ENCODE measurements at regions not wholly inside any gene's neighbourhood (a gene's known extent, or its start where the extent isn't known, plus 50 kb on each side); places are given as distances from the start of the nearest gene placed in this dataset.

DNA sequence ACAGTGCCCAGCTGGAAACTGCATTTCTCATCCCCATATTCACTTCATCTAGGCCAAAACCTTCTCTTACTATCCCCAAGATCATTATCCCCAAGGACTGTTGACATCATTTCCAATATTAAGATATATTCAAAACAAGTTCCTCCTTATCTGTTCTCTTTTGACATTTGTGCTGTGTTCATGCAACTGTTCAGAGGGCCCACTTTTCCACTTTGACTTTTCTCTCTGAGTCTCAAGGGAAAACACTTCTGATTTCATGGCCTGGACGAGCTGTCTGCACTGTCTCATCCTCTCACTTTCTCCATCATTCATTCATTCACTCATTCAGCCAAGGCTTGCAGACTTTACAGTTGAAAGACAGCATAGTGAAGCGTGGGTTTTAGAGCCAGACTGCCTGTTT is 173.7 kb upstream of the DAPK1 start:
- TF ChIP-seq, protein P1, sequence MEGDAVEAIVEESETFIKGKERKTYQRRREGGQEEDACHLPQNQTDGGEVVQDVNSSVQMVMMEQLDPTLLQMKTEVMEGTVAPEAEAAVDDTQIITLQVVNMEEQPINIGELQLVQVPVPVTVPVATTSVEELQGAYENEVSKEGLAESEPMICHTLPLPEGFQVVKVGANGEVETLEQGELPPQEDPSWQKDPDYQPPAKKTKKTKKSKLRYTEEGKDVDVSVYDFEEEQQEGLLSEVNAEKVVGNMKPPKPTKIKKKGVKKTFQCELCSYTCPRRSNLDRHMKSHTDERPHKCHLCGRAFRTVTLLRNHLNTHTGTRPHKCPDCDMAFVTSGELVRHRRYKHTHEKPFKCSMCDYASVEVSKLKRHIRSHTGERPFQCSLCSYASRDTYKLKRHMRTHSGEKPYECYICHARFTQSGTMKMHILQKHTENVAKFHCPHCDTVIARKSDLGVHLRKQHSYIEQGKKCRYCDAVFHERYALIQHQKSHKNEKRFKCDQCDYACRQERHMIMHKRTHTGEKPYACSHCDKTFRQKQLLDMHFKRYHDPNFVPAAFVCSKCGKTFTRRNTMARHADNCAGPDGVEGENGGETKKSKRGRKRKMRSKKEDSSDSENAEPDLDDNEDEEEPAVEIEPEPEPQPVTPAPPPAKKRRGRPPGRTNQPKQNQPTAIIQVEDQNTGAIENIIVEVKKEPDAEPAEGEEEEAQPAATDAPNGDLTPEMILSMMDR (IDR thresholded peaks at IDR 0.05; ENCODE audit: insufficient read depth, low read length) = no peak
- TF ChIP-seq POLR2AphosphoS5 (IDR thresholded peaks at IDR 0.05; ENCODE audit: low read depth) (no peak), GABPA (IDR thresholded peaks at IDR 0.05; ENCODE audit: low read depth) (no peak)
- TF ChIP-seq, protein P2, sequence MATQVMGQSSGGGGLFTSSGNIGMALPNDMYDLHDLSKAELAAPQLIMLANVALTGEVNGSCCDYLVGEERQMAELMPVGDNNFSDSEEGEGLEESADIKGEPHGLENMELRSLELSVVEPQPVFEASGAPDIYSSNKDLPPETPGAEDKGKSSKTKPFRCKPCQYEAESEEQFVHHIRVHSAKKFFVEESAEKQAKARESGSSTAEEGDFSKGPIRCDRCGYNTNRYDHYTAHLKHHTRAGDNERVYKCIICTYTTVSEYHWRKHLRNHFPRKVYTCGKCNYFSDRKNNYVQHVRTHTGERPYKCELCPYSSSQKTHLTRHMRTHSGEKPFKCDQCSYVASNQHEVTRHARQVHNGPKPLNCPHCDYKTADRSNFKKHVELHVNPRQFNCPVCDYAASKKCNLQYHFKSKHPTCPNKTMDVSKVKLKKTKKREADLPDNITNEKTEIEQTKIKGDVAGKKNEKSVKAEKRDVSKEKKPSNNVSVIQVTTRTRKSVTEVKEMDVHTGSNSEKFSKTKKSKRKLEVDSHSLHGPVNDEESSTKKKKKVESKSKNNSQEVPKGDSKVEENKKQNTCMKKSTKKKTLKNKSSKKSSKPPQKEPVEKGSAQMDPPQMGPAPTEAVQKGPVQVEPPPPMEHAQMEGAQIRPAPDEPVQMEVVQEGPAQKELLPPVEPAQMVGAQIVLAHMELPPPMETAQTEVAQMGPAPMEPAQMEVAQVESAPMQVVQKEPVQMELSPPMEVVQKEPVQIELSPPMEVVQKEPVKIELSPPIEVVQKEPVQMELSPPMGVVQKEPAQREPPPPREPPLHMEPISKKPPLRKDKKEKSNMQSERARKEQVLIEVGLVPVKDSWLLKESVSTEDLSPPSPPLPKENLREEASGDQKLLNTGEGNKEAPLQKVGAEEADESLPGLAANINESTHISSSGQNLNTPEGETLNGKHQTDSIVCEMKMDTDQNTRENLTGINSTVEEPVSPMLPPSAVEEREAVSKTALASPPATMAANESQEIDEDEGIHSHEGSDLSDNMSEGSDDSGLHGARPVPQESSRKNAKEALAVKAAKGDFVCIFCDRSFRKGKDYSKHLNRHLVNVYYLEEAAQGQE (IDR thresholded peaks at IDR 0.05; ENCODE audit: insufficient replicate concordance, low read depth) = no peak
